ENCODE measurements at regions not wholly inside any gene's neighbourhood (a gene's known extent, or its start where the extent isn't known, plus 50 kb on each side); places are given as distances from the start of the nearest gene placed in this dataset.

GRCh38 chr3:22977650-22978289, 225.4 kb upstream of the UBE2E2 start:
- H3K4me1 ChIP-seq (ENCODE audit: insufficient read depth, low read length) = no peaks in the 10 kb centered on the region
- Mint-ChIP-seq H3K4me1 (ENCODE audit: low read depth) (peaks cover 4% of the 10 kb centered on the region), H3K27me3 (no peaks in the 10 kb centered on the region), H3K4me3 (no peak overlapping the region), H3K27ac (no peak overlapping the region), H3K9me3 (no peaks in the 10 kb centered on the region), H3K36me3 (ENCODE audit: low read depth) (no peaks in the 10 kb centered on the region)
- H3K27ac ChIP-seq (ENCODE audit: low read depth in 1 of 2, low read length in 2 of 2) = no peak overlapping the region
- H3K9me3 ChIP-seq (ENCODE audit: control insufficient read depth in 1 of 2, insufficient read depth in 1 of 2, low read length in 2 of 2) = no peaks in the 10 kb centered on the region
- ChIA-PET POLR2A (no interaction called here), CTCF (no interaction called here)
- ATAC-seq (ENCODE audit: poor library complexity) (no peak), DNase-seq (no peak)
- intact Hi-C loops (cut with DNase I, micrococcal nuclease) = no loop called here
- H3K36me3 ChIP-seq (ENCODE audit: insufficient read depth, low read length) = no peaks in the 10 kb centered on the region
- TF ChIP-seq CTCF (IDR thresholded peaks at IDR 0.05) = no peak
- no peaks in the 10 kb centered on the region for H3K27me3 ChIP-seq (ENCODE audit: control insufficient read depth in 1 of 2, insufficient read depth in 2 of 2, low read length in 2 of 2)
- H3K4me3 ChIP-seq (ENCODE audit: low read length) = no peak overlapping the region

GRCh38 chr3:22979581-22979980, 223.5 kb upstream of the UBE2E2 start:
- no peaks in the 10 kb centered on the region for H3K27me3 ChIP-seq (ENCODE audit: control insufficient read depth in 1 of 2, insufficient read depth in 2 of 2, low read length in 2 of 2)
- Mint-ChIP-seq H3K27me3 (no peaks in the 10 kb centered on the region), H3K27ac (no peak overlapping the region), H3K4me1 (ENCODE audit: low read depth) (peaks cover 4% of the 10 kb centered on the region), H3K4me3 (no peak overlapping the region), H3K36me3 (ENCODE audit: low read depth) (no peaks in the 10 kb centered on the region), H3K9me3 (peaks cover 3% of the 10 kb centered on the region)
- H3K36me3 ChIP-seq (ENCODE audit: insufficient read depth, low read length) = no peaks in the 10 kb centered on the region
- ChIA-PET CTCF (interaction anchor here (1.2 kb wide), 1 partner anchor 8 kb away, joined by 3 read pairs; no protein-coding TSS in a partner anchor), POLR2A (no interaction called here)
- H3K27ac ChIP-seq (ENCODE audit: low read depth in 1 of 2, low read length in 2 of 2) = no peak overlapping the region
- no peak for ATAC-seq (ENCODE audit: poor library complexity)
- no peaks in the 10 kb centered on the region for H3K4me1 ChIP-seq (ENCODE audit: insufficient read depth, low read length)
- intact Hi-C loops (cut with DNase I, micrococcal nuclease) = no loop called here
- no peak overlapping the region for H3K4me3 ChIP-seq (ENCODE audit: low read length)
- no peak for DNase-seq
- no peak for TF ChIP-seq CTCF (IDR thresholded peaks at IDR 0.05)
- H3K9me3 ChIP-seq (ENCODE audit: control insufficient read depth in 1 of 2, insufficient read depth in 1 of 2, low read length in 2 of 2) = no peaks in the 10 kb centered on the region

- intact Hi-C loops (cut with DNase I, micrococcal nuclease) = no loop called here
- CTCF ChIA-PET = no interaction called here
- DNase-seq (no peak), ATAC-seq (ENCODE audit: poor library complexity) (no peak)
- Mint-ChIP-seq H3K4me3 (no peak overlapping the region), H3K36me3 (ENCODE audit: low read depth) (no peaks in the 10 kb centered on the region), H3K27ac (no peak overlapping the region), H3K9me3 (peaks cover 9% of the 10 kb centered on the region), H3K27me3 (no peaks in the 10 kb centered on the region), H3K4me1 (ENCODE audit: low read depth) (peaks cover 4% of the 10 kb centered on the region)
- no peaks in the 10 kb centered on the region for H3K27me3 ChIP-seq (ENCODE audit: control insufficient read depth in 1 of 2, insufficient read depth in 2 of 2, low read length in 2 of 2)
- no peak overlapping the region for H3K4me3 ChIP-seq (ENCODE audit: low read length)
- H3K27ac ChIP-seq (ENCODE audit: low read depth in 1 of 2, low read length in 2 of 2) = no peak overlapping the region
- H3K4me1 ChIP-seq (ENCODE audit: insufficient read depth, low read length) = no peaks in the 10 kb centered on the region
- POLR2A ChIA-PET = no interaction called here
- H3K9me3 ChIP-seq (ENCODE audit: control insufficient read depth in 1 of 2, insufficient read depth in 1 of 2, low read length in 2 of 2) = no peaks in the 10 kb centered on the region
- no peak for TF ChIP-seq CTCF (IDR thresholded peaks at IDR 0.05)
- H3K36me3 ChIP-seq (ENCODE audit: insufficient read depth, low read length) = no peaks in the 10 kb centered on the region
These were observed 222.8 kb upstream of the UBE2E2 start for GRCh38 chr3:22980346-22980745.

All from CD4-positive, alpha-beta T cell (primary cell).